ENCODE measurements at regions not wholly inside any gene's neighbourhood (a gene's known extent, or its start where the extent isn't known, plus 50 kb on each side); places are given as distances from the start of the nearest gene placed in this dataset.
A peak's percentile ranks its signal among the peaks of the same experiment; 100 is the strongest.
"Not testable (repeated sequence)": the region's sequence is repeated elsewhere in the genome, so short reads cannot be mapped to it uniquely, and the experiment has no call there.

DNA sequence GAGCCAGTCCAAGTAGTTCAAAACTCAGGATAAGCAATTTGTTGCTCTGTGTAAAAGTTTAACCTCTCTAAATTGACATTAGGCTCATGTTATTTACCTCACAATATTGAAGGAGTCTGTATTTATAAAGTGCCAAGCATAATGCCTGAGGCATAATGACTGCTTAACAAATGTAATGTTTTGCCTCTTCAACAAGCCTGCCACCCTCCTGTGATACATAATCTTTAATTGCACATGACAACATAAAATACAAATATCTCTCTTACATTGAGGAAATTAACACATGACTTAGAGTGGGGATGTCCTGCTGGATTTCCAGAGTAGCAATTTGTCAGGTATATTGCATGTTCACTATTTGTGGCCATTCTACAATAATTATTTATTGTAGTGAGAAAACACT lies 469.2 kb upstream of the ANO5 start:
- no peak for DNase-seq (ENCODE audit: low read depth)

DNA sequence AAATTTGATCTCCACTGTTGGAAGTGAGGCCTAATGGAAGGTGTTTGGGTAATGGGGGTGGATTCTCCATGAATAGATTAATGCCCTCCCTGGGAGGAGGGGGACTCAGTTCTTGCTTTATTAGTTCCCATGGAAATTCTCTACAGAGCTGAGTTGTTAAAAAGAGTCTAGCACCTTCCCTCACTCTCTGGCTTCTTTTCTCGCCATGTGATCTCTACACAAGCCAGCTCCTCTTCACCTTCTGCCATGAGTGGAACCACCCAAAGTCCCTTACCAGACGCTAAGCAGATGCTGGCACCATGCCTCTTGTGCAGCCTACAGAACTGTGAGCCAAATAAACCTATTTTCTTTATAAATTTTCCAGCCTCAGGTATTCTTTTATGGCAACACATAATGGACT lies 465.8 kb upstream of the ANO5 start:
- DNase-seq (ENCODE audit: low read depth) = no peak

DNA sequence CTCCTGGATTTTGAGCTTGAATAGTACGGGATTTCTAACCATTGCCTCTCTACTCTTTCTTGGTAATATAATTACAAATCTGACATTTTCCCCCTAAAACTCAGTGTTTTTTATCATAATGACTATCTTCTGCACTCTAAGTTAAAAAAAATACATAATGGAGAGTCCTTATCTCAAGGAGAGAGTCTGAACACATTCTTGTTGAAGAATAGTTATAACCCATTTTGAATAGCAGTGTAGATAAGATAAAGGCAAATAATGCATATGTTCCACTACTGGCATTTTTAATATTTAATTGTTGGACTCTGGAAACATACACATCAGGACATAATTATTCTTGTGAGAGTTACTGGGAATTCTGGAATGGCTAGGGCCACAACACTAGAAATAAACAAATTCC lies 456.5 kb upstream of the ANO5 start:
- DNase-seq (ENCODE audit: low read depth) = no peak

DNA sequence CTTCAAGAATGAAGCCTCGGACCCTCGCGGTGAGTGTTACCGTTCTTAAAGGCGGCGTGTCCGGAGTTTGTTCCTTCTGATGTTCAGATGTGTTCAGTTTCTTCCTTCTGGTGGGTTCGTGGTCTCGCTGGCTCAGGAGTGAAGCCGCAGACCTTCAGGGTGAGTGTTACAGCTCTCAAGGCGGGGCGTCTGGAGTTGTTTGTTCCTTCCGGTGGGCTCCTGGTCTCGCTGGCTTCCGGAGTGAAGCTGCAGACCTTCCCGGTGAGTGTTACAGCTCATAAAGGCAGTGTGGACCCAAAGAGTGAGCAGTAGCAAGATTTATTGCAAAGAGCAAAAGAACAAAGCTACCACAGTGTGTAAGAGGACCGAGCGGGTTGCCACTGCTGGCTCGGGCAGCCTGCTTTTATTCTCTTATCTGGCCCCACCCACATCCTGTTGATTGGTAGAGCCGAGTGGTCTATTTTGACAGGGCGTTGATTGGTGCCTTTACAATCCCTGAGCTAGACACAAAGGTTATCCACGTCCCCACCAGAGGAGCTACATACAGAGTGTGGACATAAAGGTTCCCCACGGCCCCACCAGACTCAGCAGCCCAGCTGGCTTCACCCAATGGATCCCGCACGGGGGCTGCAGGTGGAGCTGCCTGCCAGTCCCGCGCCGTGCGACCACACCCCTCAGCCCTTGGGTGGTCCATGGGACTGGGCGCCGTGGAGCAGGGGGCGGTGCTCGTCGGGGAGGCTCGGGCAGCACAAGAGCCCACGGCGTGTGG lies 440.2 kb upstream of the ANO5 start:
- DNase-seq (ENCODE audit: low read depth) = not testable (repeated sequence)

DNA sequence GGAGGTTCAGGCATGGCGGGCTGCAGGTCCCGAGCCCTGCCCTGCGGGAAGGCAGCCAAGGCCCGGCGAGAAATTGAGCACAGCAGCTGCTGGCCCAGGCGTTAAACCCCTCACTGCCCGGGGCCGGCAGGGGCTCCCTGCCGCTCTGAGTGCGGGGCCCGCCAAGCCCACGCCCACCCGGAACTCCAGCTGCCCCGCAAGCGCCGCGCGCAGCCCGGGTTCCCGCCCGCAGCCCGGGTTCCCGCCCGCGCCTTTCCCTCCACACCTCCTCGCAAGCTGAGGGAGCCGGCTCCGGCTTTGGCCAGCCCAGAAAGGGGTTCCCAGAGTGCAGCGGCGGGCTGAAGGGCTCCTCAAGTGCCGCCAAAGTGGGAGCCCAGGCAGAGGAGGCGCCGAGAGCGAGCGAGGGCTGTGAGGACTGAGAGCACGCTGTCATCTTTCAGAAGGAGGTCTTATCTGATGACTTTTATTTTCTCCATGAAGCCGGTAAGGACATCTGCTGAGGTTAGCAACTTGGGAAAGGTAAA lies 439.6 kb upstream of the ANO5 start:
- not testable (repeated sequence) for DNase-seq (ENCODE audit: low read depth)

DNA sequence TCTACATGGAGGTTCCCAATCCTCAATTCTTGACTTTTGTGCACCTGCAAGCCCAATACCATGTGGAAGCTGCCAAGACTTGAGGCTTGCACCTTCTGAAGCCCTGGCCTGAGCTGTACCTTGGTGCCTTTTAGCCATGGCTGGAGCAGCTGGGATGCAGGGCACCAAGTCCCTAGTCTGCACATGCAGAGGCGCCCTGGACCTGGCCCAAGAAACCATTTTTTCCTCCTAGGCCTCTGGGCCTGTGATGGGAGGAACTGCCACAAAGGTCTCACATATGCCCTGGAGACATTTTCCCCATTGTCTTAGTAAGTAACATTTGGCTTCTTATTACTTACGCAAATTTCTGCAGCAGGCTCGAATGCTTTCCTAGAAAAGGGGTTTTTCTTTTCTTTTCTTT lies 431.9 kb upstream of the ANO5 start:
- no peak for DNase-seq (ENCODE audit: low read depth)

DNA sequence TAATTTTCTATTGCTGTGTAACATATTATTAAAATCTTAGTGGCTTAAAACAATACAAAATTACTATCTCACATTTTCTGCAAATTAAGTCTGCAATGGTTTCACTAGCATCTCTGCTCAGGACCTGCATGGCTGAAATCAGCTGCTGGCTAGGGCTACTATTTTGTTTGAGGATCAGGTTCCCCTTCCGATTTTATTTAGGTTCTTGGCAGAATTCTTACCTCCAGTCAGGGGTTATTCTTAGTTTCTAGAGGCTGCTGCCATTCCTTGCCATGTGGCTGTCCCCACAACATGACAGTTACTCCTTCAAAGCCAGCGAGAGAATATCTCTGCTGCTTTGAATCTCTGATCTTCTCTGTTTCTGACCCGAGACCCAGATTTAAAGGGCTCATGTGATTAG lies 424.5 kb upstream of the ANO5 start:
- no peak for DNase-seq (ENCODE audit: low read depth)

DNA sequence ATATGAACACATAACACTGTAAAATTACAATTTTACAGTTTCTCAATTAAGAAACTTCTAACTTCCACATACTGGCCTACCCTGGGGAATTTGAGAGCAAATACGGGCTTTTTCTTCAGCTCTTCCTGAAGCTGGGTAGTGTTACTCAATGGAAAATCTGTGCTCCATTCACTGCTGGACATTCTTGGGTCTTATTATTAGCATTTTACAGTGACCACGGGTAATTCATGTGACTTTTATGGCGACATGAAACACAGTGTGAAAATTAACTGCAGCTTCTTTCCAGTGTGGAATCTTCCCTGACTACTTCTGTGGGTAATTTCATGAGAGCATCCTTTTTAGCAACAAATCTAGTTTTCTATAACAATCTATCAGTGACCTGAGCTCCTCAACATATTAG lies 423.7 kb upstream of the ANO5 start:
- no peak for DNase-seq (ENCODE audit: low read depth)

DNA sequence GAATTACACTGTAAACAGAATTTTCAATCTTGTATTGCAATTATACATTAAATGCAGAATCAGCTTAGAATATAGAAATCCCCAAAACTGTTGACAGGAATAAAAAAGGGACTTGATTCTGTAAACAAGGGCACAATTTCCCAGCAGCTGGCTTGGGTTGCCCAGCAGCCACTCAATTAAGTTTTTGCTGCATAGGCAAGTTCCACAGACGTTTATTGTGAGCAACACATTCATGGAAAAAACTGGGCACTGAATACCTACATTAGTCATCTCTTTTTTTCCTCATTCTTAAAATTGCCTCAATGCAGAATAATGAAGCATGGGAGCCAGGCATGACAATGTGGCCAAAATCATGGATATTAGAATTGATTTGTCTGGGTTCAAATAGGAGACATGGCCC lies 421.8 kb upstream of the ANO5 start:
- DNase-seq (ENCODE audit: low read depth) = no peak

DNA sequence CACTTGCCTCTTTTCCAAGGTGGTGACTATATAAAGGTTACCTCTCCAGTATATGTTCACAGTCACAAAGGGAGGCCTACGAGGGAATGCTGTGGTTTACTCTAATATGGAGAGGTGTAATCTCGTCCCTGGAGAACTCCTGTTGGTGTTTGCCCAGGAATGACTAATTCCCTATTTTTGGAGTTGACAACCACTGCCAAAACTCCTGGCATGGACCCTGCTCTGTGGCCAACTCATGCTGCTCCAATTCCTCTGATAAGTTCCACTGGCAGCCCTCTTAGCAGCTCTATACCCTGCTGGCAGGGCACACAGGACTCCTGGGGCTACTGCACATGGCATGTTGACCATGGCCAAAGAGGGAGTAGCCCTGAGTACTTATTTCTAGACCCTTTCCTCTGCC lies 418.7 kb upstream of the ANO5 start:
- no peak for DNase-seq (ENCODE audit: low read depth)

DNA sequence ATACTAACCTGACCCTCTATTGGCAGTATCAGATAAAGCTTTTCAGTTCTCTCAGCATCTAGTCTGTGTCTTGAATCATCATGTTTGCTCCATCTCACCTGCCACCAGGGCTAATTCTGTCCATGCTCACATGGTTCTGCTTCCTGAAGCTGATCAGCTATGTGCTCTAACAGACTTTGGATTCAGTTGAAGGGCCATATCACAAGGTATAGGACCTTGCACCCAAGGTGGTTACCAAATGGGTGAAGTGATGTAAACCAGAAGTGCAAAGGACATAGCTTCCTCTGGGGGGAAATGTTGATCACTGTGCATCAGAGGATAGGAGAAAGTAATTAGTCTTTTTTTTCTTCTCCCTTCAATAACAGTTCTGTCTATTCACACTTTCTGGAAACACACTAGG lies 417.0 kb upstream of the ANO5 start:
- no peak for DNase-seq (ENCODE audit: low read depth)

DNA sequence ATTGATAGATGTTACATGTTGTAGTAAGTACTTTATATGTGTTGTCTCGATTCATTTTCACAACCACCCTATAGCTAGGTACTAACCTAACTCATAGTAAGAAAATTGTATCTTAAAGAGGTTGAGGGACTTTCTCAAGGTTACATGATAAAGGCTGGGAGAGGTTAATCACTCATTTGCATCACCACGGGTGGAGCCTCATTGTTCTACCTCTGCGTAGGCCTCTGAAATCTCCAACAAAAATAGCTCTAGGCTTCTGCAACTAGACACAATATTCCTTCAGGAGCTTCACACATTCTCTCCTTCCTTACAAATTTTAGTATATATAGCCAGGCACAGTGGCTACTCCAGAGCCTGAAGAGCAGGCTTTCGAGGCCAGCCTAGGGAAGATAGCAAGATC lies 408.9 kb upstream of the ANO5 start:
- no peak for DNase-seq (ENCODE audit: low read depth)

DNA sequence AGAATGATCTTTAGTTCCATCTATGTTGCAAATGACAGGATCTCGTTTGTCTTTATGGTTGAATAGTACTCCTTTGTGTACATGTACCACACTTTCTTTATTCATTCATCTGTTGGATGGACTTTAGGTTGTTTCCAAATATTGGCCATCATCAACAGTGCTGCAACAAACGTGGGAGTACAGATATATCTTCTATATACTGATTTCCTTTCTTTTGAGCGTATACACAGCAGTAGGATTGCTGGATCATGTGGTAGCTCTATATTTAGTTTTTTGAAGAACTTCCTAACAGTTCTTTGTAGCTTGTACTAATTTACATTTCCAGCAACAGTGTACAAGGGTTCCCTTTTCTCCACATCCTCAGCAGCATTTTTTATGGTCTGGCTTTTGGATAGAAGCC lies 407.5 kb upstream of the ANO5 start:
- no peak for DNase-seq (ENCODE audit: low read depth)

DNA sequence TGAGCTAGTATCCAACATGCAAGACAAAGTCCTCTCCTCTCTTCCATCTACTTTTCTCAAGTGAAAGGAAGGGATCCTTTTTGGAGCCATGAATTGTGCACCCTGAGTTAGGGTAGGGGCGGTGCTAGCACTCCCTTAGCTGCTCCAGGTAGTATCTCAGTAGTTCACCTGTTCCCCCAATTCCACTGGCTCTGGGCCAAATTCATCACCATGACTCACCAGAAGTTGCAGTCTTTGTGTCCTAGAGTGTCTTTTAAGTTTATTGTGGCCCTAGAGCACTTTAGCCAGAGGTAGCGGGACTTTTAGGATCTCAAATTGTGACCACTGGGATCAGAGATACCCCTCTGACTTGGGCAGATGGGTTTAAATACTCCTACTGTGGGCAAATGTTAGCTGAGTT lies 398.6 kb upstream of the ANO5 start:
- DNase-seq (ENCODE audit: low read depth) = no peak

DNA sequence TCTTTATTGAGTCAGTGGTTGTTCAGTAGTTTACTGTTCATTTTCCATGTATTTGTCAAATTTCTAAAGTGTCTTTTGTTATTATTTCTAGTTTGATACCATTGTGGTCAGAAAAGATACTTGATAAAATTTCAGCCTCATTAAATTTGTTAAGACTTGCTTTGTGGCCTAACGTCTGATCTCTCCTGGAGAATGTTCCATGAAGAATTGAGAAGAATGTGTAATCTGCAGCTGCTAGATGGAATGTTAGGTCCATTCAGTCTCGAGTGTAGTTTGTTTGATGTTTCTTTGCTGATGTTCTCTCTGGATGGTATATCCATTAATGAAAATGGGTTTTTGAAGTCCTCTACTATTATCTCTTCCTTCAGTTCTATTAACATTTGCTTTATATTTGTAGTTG lies 394.7 kb upstream of the ANO5 start:
- DNase-seq (ENCODE audit: low read depth) = no peak

DNA sequence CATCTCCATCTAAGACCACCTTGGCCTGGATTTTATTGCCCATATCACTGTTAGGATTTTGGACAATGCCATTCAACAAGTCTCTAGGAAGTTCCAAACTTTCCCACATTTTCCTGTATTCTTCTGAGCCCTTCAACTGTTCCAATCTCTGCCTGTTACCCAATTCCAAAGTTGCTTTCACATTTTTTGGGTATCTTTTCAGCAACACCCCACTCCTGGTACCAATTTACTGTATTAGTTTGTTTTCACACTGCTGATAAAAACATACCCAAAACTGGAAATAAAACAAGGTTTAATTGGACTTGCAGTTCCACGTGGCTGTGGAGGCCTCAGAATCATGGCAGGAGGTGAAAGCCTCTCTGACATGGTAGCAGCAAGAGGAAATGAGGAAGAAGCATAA lies 388.4 kb upstream of the ANO5 start:
- not testable (repeated sequence) for DNase-seq (ENCODE audit: low read depth)

DNA sequence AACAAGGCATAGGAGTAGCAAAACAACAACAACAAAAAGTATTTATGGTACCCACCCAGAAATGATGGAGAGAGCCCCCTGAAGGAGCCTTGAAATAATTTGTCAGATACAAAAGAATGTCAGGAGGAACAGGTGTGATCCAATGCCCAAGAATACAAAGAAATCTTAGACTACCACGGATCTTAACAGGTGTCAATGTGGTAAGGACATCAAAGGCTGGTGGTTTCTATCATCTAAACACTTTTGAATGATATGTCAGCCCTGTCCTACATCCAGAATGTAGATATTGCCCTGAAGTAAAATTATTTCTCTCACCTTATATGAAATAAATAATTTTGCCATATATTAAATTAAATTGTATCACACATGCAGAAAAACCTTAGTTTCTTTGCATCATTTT lies 386.4 kb upstream of the ANO5 start:
- DNase-seq (ENCODE audit: low read depth) = no peak

DNA sequence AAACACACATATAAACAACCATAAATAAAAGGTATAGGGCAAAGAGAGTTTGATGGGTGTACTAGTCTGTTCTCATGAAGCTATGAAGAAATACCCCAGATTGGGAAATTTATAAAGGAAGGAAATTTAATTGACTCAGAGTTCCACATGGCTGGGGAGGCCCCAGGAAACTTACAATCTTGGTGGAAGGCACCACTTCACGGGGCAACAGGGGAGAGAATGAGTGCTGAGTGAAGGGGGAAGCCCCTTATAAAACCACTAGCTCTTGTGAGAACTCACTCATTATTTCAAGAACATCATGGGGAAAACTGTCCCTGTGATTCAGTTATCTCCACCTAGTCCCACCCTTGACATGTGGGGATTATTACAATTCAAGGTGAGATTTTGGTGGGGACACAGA lies 385.9 kb upstream of the ANO5 start:
- DNase-seq (ENCODE audit: low read depth) = no peak

DNA sequence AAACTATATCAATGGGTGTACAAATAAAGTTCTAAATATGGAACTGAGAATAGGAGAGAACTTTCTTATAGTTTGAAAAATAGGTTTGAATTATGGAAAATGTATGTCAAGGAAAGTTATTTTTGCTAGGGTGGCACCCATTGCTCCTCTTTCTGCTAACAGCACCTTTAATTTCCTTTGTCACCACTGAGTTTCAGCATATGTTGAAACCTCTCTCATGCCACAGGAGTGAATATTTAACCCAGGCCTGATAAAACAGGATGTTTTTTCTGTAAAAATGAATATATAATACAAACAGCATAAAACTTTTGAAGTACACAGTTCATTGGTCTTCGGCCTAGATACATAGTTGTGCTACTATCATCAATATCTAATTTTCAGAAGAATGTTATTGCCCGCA lies 385.5 kb upstream of the ANO5 start:
- no peak for DNase-seq (ENCODE audit: low read depth)

DNA sequence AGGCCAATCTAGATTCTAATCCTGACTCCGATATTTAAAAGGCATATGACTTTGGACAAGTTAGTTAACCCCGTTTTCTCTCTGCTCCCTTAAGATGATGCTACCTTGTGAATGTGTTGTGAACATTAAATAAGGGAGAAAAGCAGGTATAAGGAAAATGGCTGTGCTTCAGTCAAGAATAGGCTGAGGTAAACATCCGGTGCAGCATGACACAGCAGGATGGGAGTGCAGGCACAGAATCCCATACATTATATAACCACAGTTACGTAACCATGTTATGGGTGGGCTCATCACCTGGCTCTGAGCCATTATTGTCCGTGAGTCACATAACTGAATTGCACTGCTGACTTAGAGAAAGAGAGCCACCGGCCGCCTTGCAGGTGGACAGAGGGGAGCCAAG lies 382.2 kb upstream of the ANO5 start:
- DNase-seq (ENCODE audit: low read depth) = peak; percentile 4

DNA sequence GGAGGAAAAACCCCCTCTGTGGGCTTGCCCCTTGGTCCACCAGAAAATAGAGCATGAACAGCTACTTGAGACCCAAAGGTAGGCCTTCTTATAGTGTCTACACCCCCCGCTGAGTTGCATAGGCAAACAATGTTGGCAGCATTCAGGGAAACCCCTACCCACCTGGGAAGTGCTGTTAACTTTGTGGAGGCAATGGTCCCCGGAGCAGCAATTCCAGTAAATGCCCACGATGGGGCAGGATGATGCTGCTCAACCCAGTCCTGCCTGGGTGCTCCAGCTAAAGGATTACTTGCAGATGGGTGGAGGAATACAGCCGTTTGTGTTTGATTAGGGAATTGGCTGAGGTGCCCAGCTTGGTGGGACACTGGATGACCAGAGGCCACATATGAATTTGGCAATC lies 381.3 kb upstream of the ANO5 start:
- DNase-seq (ENCODE audit: low read depth) = no peak

DNA sequence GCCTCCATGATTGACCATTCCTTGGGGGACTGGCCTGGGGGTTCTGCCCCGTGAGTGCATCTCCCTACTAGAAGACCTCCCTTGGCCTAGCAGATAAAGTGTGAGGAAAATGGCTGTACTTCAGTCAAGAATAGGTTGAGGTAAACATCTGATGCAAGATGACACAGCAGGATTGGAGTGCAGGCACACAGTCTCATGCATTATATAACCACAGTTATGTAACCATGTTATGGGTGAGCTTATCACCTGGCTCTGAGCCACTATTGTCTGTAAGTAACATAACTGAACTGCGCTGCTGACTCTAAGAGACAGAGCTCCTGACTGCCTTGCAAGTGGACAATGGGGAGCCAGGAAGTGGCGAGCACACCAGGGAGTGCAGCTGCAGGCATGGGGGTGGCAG lies 378.7 kb upstream of the ANO5 start:
- peak; percentile 52 for DNase-seq (ENCODE audit: low read depth)

DNA sequence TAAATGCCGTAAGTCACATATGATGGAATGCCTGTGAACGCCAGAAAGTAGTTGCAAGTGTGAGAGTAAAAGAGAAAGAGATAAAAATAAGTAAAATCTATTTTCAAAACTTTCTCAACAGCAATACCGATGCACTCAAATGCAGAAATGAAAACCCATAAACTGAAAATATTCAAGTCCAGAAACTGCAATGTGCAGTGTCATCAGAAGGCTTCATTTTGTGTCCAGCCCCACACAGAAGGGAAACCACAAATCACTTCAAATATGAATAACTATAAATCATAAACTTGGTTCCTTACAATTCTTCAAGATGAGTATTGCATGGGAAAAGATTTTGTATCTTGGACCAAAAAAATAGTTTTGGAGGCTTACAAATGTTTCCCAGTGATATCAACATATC lies 375.2 kb upstream of the ANO5 start:
- no peak for DNase-seq (ENCODE audit: low read depth)

DNA sequence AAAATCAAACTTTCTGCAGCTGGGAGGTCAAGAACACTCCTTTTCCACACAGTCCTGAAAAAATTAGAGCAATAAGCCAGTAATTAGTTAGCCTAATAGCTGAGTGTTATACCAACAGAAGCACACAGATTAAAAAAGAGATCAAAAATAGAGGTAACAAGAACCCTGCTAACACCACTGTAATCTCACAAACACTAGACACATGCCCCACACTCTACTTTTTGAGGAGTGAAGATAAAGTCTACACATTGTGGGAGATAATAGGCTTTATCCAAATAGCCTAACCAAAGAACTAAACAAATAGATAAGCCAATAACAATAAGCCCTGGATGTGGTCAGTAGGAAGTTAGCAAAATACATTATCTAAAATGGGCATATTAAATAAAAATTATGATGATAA lies 372.7 kb upstream of the ANO5 start:
- no peak for DNase-seq (ENCODE audit: low read depth)
